ENCODE measurements at regions not wholly inside any gene's neighbourhood (a gene's known extent, or its start where the extent isn't known, plus 50 kb on each side); places are given as distances from the start of the nearest gene placed in this dataset.

DNA sequence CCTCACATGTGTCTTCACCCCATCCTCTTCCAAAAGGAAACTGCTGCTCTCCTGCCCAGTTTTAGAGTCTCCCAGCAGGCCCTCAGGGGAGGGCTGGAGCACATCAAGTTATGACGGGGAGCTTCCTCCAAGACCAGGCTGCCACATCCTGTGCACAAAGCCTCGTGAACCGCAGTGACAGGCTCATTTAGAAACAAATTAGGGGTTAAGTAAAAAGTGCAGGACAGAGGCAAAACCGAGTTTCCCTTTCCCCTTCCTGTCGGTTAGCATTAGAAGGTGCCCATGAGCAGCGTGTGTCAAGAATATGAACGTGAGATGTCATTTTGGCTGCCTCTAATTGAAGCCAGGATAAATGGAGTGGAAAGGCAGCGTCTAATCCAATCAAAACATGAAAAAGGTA, 199.7 kb downstream of the ARRDC4 start:
- no peak for DNase-seq
- CTCF ChIA-PET, result no interaction called here
- H3K27me3 Mint-ChIP-seq (ENCODE audit: unreplicated experiment), result peaks cover 38% of the 10 kb centered on the region
- BruUV-seq (replicated peaks), result no TSS peak
- no peak overlapping the region for H3K27ac Mint-ChIP-seq (ENCODE audit: unreplicated experiment)
- H3K4me1 Mint-ChIP-seq (ENCODE audit: low read depth, unreplicated experiment), result no peaks in the 10 kb centered on the region
- no peaks in the 10 kb centered on the region for H3K9me3 Mint-ChIP-seq (ENCODE audit: low read depth, unreplicated experiment)
- TF ChIP-seq, protein P1, sequence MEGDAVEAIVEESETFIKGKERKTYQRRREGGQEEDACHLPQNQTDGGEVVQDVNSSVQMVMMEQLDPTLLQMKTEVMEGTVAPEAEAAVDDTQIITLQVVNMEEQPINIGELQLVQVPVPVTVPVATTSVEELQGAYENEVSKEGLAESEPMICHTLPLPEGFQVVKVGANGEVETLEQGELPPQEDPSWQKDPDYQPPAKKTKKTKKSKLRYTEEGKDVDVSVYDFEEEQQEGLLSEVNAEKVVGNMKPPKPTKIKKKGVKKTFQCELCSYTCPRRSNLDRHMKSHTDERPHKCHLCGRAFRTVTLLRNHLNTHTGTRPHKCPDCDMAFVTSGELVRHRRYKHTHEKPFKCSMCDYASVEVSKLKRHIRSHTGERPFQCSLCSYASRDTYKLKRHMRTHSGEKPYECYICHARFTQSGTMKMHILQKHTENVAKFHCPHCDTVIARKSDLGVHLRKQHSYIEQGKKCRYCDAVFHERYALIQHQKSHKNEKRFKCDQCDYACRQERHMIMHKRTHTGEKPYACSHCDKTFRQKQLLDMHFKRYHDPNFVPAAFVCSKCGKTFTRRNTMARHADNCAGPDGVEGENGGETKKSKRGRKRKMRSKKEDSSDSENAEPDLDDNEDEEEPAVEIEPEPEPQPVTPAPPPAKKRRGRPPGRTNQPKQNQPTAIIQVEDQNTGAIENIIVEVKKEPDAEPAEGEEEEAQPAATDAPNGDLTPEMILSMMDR (IDR thresholded peaks at IDR 0.05; ENCODE audit: unreplicated experiment), result no peak
- H3K4me3 Mint-ChIP-seq (ENCODE audit: low read depth, unreplicated experiment), result no peak overlapping the region
- intact Hi-C loops (cut with micrococcal nuclease; ENCODE audit: unreplicated experiment), result no loop called here
- H3K36me3 Mint-ChIP-seq (ENCODE audit: insufficient read depth, unreplicated experiment), result no peaks in the 10 kb centered on the region

DNA sequence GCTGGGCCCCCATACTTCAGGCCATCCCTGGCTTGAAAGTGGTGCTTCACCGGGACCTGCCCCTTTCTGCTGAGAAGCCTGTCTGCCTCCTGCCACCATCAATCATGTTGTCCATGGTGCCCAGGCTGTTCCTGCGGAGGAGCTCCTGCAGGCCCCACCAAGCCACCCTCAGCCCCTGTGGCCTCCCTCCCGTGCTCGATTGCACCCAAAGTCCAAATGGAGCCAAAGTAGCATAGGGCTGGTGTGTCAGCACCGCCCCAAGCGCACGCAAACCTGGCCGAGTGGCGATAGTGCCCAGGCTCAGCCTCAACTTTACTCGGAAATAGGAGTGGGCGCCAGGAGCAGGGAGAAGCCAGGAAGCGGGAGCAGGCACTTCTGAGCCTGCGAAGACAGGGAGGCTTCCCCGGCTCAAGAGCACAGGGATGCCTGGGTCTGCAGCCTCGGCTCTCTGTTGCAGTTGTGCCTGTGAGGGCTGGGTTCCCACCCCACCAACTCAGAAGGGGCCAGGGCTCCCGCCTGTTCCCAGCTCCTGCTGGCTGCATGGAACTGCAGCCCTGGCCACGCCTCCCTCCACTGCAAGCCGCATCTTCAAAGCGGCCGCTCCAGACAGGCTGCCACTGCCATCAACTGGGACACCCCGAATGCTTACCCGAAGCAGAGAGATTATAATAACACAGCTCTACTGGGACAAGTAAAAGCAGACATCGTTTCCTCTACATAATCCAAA, 203.0 kb downstream of the ARRDC4 start:
- no peak overlapping the region for H3K4me3 Mint-ChIP-seq (ENCODE audit: low read depth, unreplicated experiment)
- TF ChIP-seq, protein P1 (IDR thresholded peaks at IDR 0.05; ENCODE audit: unreplicated experiment), result no peak
- intact Hi-C loops (cut with micrococcal nuclease; ENCODE audit: unreplicated experiment), result no loop called here
- no peak overlapping the region for H3K27ac Mint-ChIP-seq (ENCODE audit: unreplicated experiment)
- peaks cover 52% of the 10 kb centered on the region for H3K27me3 Mint-ChIP-seq (ENCODE audit: unreplicated experiment)
- CTCF ChIA-PET, result no interaction called here
- no TSS peak for BruUV-seq (replicated peaks)
- no peaks in the 10 kb centered on the region for H3K4me1 Mint-ChIP-seq (ENCODE audit: low read depth, unreplicated experiment)
- no peaks in the 10 kb centered on the region for H3K9me3 Mint-ChIP-seq (ENCODE audit: low read depth, unreplicated experiment)
- no peaks in the 10 kb centered on the region for H3K36me3 Mint-ChIP-seq (ENCODE audit: insufficient read depth, unreplicated experiment)
- DNase-seq, result no peak

DNA sequence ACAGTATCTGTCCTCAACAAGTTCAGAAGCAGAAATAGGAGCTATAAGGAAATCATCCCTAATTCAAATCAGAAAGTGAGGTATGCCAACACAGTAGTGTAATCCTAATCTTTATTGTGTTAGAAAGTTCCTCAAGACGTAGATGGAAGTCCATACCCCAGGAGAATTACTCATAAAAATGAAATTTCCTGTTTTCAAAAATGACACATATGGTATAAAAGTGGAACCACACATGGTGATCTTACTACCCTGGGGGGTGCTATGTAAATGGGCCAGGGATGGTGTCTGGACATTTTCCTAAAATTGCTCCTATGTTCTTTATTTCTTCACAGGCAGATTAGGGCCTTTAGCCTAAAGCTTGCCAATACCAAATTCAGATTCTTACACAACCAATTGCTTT, 204.1 kb downstream of the ARRDC4 start:
- no peak overlapping the region for H3K4me3 Mint-ChIP-seq (ENCODE audit: low read depth, unreplicated experiment)

DNA sequence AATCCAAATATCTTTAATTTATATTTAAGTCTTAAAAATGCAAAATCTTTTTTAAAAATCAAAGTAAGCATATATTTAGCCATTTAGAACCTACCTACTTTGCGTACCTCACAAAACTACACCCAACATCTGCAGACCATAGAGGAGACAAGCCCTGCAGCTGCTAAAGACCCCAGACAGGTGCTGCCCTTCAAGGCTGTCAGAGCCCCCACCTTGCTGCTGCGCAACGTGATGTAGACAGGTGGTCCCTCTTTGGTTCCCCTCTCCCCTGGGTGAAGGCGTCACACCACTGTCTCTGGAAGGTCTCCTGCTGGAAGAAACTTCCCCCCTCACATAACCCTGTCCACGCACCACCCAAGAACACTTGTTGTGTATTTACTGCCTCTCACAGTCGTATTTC, 204.5 kb downstream of the ARRDC4 start:
- Mint-ChIP-seq H3K4me1 (ENCODE audit: low read depth, unreplicated experiment) (no peaks in the 10 kb centered on the region), H3K27ac (ENCODE audit: unreplicated experiment) (no peak overlapping the region), H3K4me3 (ENCODE audit: low read depth, unreplicated experiment) (no peak overlapping the region), H3K27me3 (ENCODE audit: unreplicated experiment) (peaks cover 47% of the 10 kb centered on the region), H3K36me3 (ENCODE audit: insufficient read depth, unreplicated experiment) (no peaks in the 10 kb centered on the region), H3K9me3 (ENCODE audit: low read depth, unreplicated experiment) (no peaks in the 10 kb centered on the region)
- DNase-seq, result no peak
- TF ChIP-seq, protein P1 (IDR thresholded peaks at IDR 0.05; ENCODE audit: unreplicated experiment), result no peak
- no TSS peak for BruUV-seq (replicated peaks)
- CTCF ChIA-PET, result no interaction called here
- intact Hi-C loops (cut with micrococcal nuclease; ENCODE audit: unreplicated experiment), result no loop called here

More for the DNA sequence above, 204.1 kb downstream of the ARRDC4 start:
- intact Hi-C loops (cut with micrococcal nuclease; ENCODE audit: unreplicated experiment), result no loop called here
- CTCF ChIA-PET, result no interaction called here
- no peaks in the 10 kb centered on the region for H3K9me3 Mint-ChIP-seq (ENCODE audit: low read depth, unreplicated experiment)
- DNase-seq, result no peak
- no peak overlapping the region for H3K27ac Mint-ChIP-seq (ENCODE audit: unreplicated experiment)
- H3K27me3 Mint-ChIP-seq (ENCODE audit: unreplicated experiment), result peaks cover 51% of the 10 kb centered on the region
- TF ChIP-seq, protein P1 (IDR thresholded peaks at IDR 0.05; ENCODE audit: unreplicated experiment), result no peak
- no TSS peak for BruUV-seq (replicated peaks)
- H3K4me1 Mint-ChIP-seq (ENCODE audit: low read depth, unreplicated experiment), result no peaks in the 10 kb centered on the region
- H3K36me3 Mint-ChIP-seq (ENCODE audit: insufficient read depth, unreplicated experiment), result no peaks in the 10 kb centered on the region
